Fibroblast of lung (primary cell): ENCODE measurements at regions not wholly inside any gene's neighbourhood (a gene's known extent, or its start where the extent isn't known, plus 50 kb on each side); places are given as distances from the start of the nearest gene placed in this dataset.

Source experiments
- CTCF ChIP-seq, 2 donors: IDR thresholded peaks in 1 of 2; conservative IDR thresholded peaks in 1 of 2; 1 replicate in 1 of 2; 2 replicates in 1 of 2; pipeline ENCODE4 v1.5.1; 2011 to 2012; ENCODE audit warnings: low read length in 2 of 2, control low read depth in 1 of 2, inconsistent platforms in 1 of 2, low read depth in 1 of 2, mild to moderate bottlenecking in 1 of 2
- EZH2 ChIP-seq: IDR thresholded peaks from 2 replicates; pipeline ENCODE4 v1.5.1; 2012; ENCODE audit warnings: low read length, control low read depth, mild to moderate bottlenecking; ENCODE audit errors: missing control alignments

- TF ChIP-seq CTCF (conservative IDR thresholded peaks at IDR 0.05 in 1 of 2, IDR thresholded peaks at IDR 0.05 in 1 of 2; ENCODE audit: low read depth in 1 of 2, low read length in 2 of 2) (no peak), EZH2 (no peak)
Observed at GRCh38 chr1:2943686-2944260, 77.5 kb upstream of the ACTRT2 start.
